ENCODE measurements at regions not wholly inside any gene's neighbourhood (a gene's known extent, or its start where the extent isn't known, plus 50 kb on each side); places are given as distances from the start of the nearest gene placed in this dataset.

DNA sequence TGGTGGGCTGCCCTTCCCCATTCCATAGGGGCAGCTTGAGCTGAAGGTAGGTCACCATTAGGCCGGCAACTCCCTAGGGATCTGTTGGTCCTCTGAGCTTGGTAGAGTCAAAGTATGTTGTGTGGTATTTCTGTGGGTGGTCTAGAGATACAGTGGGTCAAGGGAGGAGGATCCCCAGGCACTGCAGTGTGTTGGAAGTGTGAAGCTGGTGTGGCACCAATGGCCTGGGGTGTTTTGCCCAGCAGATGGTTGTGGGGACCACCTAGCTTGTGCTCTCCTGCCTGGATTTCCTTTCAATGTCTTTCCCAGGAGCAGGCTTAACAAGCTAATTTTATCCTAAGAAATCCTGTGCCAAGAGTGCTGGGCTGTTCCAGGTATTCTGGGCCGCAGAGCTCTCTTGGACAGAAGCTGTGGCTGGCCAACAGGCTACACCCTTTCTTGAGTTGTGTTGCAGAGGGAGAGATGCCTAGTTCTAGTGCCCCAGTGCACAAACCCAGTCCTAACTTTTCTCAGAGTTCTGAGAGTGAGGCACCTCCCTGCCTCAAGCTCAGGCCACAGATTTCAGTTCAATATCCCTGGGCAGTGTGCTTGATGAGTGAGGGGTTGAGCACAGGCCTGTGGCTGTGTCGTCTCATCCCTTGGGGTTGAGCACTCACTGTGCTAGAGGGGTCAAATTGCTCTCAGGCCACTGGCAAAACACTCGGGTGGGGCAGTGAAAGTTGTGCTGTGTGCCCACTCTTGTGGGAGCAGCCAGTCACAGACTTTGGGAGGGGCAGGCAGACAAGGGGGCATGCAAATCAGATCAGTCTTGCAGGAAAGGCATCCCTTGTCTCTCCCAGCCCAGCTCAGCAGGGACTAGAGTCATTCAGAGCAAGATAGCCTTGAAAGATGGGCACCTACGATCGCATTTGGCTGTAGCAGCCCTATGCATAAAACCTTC is 1806.1 kb upstream of the MIR17HG start:
- no peak overlapping the region for H3K27ac ChIP-seq
- TF ChIP-seq, protein P1, sequence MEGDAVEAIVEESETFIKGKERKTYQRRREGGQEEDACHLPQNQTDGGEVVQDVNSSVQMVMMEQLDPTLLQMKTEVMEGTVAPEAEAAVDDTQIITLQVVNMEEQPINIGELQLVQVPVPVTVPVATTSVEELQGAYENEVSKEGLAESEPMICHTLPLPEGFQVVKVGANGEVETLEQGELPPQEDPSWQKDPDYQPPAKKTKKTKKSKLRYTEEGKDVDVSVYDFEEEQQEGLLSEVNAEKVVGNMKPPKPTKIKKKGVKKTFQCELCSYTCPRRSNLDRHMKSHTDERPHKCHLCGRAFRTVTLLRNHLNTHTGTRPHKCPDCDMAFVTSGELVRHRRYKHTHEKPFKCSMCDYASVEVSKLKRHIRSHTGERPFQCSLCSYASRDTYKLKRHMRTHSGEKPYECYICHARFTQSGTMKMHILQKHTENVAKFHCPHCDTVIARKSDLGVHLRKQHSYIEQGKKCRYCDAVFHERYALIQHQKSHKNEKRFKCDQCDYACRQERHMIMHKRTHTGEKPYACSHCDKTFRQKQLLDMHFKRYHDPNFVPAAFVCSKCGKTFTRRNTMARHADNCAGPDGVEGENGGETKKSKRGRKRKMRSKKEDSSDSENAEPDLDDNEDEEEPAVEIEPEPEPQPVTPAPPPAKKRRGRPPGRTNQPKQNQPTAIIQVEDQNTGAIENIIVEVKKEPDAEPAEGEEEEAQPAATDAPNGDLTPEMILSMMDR (IDR thresholded peaks at IDR 0.05) = no peak
- no peaks in the 10 kb centered on the region for H3K36me3 ChIP-seq
- H3K4me3 ChIP-seq = no peak overlapping the region
- DNase-seq (no peak), ATAC-seq (peak in 4 of 8 donors; percentile 38 to 66 (median 52))
- no peaks in the 10 kb centered on the region for H3K4me1 ChIP-seq
- intact Hi-C loops (cut with DNase I) = no loop called here
- H3K27me3 ChIP-seq = no peaks in the 10 kb centered on the region
- peaks cover 0 to 17% (median 0%) of the 10 kb centered on the region in 11 donors for H3K9me3 ChIP-seq
- 82 to 85% methylated on average over 6 of the region's 6 CpGs for WGBS, 2 donors

DNA sequence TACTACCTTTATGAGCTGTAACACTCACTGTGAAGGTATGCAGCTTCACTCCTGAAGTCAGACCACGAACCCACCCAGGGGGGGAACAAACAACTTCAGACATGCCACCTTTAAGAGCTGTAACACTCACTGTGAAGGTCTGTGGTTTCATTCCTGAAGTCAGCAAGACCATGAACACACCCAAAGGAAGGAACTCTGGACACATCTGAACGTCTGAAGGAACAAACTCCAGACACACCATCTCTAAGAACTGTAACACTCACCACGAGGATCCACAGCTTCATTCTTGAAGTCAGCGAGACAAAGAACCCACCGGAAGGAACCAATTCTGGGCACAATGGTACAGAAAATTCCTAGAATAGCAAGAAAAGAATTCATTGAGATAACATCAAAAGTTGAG is 1796.5 kb upstream of the MIR17HG start:
- H3K27me3 ChIP-seq = no peaks in the 10 kb centered on the region
- DNase-seq = no peak
- H3K4me1 ChIP-seq = no peaks in the 10 kb centered on the region
- TF ChIP-seq, protein P1 (IDR thresholded peaks at IDR 0.05) = no peak
- H3K27ac ChIP-seq = no peak overlapping the region
- no peak for ATAC-seq
- 72 to 75% methylated on average over 5 of the region's 5 CpGs for WGBS, 2 donors
- H3K9me3 ChIP-seq = no peaks in the 10 kb centered on the region
- no peaks in the 10 kb centered on the region for H3K36me3 ChIP-seq
- intact Hi-C loops (cut with DNase I) = no loop called here
- H3K4me3 ChIP-seq = no peak overlapping the region

DNA sequence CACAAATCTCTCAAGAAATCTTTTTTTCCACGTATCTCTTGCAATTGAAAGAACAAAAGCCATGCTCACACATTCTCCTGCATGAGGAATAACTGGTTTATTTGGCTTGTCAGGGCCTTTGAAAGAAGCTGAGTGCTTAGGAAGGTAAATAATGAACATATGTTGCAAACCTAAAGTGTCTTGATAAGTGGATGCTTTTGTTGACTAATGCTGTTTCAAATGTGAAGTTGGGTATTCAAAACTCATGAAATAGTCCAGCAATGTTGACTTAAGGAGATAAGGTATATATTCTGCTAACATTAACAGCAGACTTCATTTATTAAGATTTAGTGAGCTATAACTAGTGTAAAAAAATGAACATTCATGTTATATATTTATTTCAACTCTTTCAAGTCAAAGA is 1792.7 kb upstream of the MIR17HG start:
- no peaks in the 10 kb centered on the region for H3K36me3 ChIP-seq
- no peak for ATAC-seq
- TF ChIP-seq, protein P1 (IDR thresholded peaks at IDR 0.05) = no peak

GRCh38 chr13:89565476-89566100 is 1781.9 kb upstream of the MIR17HG start:
- no peak for DNase-seq
- ATAC-seq = no peak
- TF ChIP-seq, protein P1 (IDR thresholded peaks at IDR 0.05) = no peak
- no peaks in the 10 kb centered on the region for H3K4me1 ChIP-seq
- H3K27ac ChIP-seq = no peak overlapping the region
- intact Hi-C loops (cut with DNase I) = no loop called here
- H3K36me3 ChIP-seq = no peaks in the 10 kb centered on the region
- 79 to 87% methylated on average over 1 of the region's 1 CpG for WGBS, 2 donors
- H3K9me3 ChIP-seq = peaks cover 0 to 6% (median 0%) of the 10 kb centered on the region in 11 donors
- H3K4me3 ChIP-seq = no peak overlapping the region
- no peaks in the 10 kb centered on the region for H3K27me3 ChIP-seq

More for the DNA sequence above, 1792.7 kb upstream of the MIR17HG start:
- Histone ChIP-seq H3K4me3 (no peak overlapping the region), H3K27ac (no peak overlapping the region), H3K9me3 (peaks cover 0 to 7% (median 0%) of the 10 kb centered on the region in 11 donors), H3K27me3 (no peaks in the 10 kb centered on the region), H3K4me1 (no peaks in the 10 kb centered on the region)
- no peak for DNase-seq
- 50 to 56% methylated on average over 1 of the region's 1 CpG for WGBS, 2 donors
- intact Hi-C loops (cut with DNase I) = no loop called here

Measured in heart right ventricle (tissue), 16 donors.